ENCODE measurements at regions not wholly inside any gene's neighbourhood (a gene's known extent, or its start where the extent isn't known, plus 50 kb on each side); places are given as distances from the start of the nearest gene placed in this dataset.

GRCh38 chr1:43052322-43052721 is 93.7 kb upstream of the SLC2A1 start:
- no peak for TF ChIP-seq TGIF2 (CRISPR knock-in tag; IDR thresholded peaks at IDR 0.05)
- no peak for TF ChIP-seq ZNF326 (CRISPR knock-in tag; IDR thresholded peaks at IDR 0.05; ENCODE audit: borderline replicate concordance)
- TF ChIP-seq NKX3-1 (CRISPR knock-in tag; IDR thresholded peaks at IDR 0.05) = no peak
- TF ChIP-seq ZNF136 (CRISPR knock-in tag; IDR thresholded peaks at IDR 0.05; ENCODE audit: low read depth) = no peak
- DNase-seq (ENCODE audit: low spot score) (no peak), FAIRE-seq (no peak), ATAC-seq (no peak)
- Histone ChIP-seq H3K9me3 (ENCODE audit: low read length) (no peaks in the 10 kb centered on the region), H4K20me1 (ENCODE audit: insufficient read depth, low read length) (no peaks in the 10 kb centered on the region), H3K79me2 (ENCODE audit: insufficient read depth, low read length) (no peaks in the 10 kb centered on the region), H2AFZ (ENCODE audit: low read length) (no peak overlapping the region), H3K4me1 (ENCODE audit: insufficient read depth, low read length) (peaks cover 63% of the 10 kb centered on the region), H3K27ac (ENCODE audit: extremely low read length, insufficient read depth, low read length) (no peak overlapping the region), H3K27me3 (ENCODE audit: control insufficient read depth in 1 of 2, insufficient read depth in 2 of 2, low read length in 2 of 2) (no peaks in the 10 kb centered on the region), H3K4me2 (ENCODE audit: low read depth, low read length) (no peak overlapping the region), H3K4me3 (replicated peaks in 1 of 3; ENCODE audit: insufficient read depth in 1 of 3, low read depth in 2 of 3, low read length in 3 of 3) (no peak overlapping the region), H3K9ac (ENCODE audit: insufficient read depth, low read depth, low read length) (no peak overlapping the region), H3K36me3 (replicated peaks in 1 of 2; ENCODE audit: control insufficient read depth in 1 of 2, insufficient read depth in 2 of 2, low read length in 2 of 2) (no peaks in the 10 kb centered on the region)
- CTCF ChIA-PET (ENCODE audit: low intra/inter-chr PET ratio, low total read pairs) = no interaction called here
- BruUV-seq (replicated peaks) = no TSS peak
- intact Hi-C loops (cut with micrococcal nuclease; ENCODE audit: unreplicated experiment) (no loop called here), in situ Hi-C loops (cut with HindIII; ENCODE audit: extremely low pct_ligation_motif_present, low pct_unique_long_range_greater_than_20kb) (no loop called here)
- POLR2A ChIA-PET = no interaction called here
- 91% methylated on average over 1 of the region's 1 CpG for WGBS (ENCODE audit: low lambda C conversion rate)

- Histone ChIP-seq H3K9ac (ENCODE audit: insufficient read depth, low read depth, low read length) (no peak overlapping the region), H3K27me3 (ENCODE audit: control insufficient read depth in 1 of 2, insufficient read depth in 2 of 2, low read length in 2 of 2) (no peaks in the 10 kb centered on the region), H3K27ac (ENCODE audit: extremely low read length, insufficient read depth, low read length) (no peak overlapping the region), H3K4me2 (ENCODE audit: low read depth, low read length) (no peak overlapping the region), H2AFZ (ENCODE audit: low read length) (no peak overlapping the region), H3K36me3 (replicated peaks in 1 of 2; ENCODE audit: control insufficient read depth in 1 of 2, insufficient read depth in 2 of 2, low read length in 2 of 2) (no peaks in the 10 kb centered on the region), H3K79me2 (ENCODE audit: insufficient read depth, low read length) (no peaks in the 10 kb centered on the region), H4K20me1 (ENCODE audit: insufficient read depth, low read length) (no peaks in the 10 kb centered on the region), H3K9me3 (ENCODE audit: low read length) (no peaks in the 10 kb centered on the region), H3K4me3 (replicated peaks in 1 of 3; ENCODE audit: insufficient read depth in 1 of 3, low read depth in 2 of 3, low read length in 3 of 3) (no peak overlapping the region), H3K4me1 (ENCODE audit: insufficient read depth, low read length) (peaks cover 64% of the 10 kb centered on the region)
- FAIRE-seq (no peak), DNase-seq (ENCODE audit: low spot score) (no peak), ATAC-seq (no peak)
- 28% methylated on average over 2 of the region's 2 CpGs for WGBS (ENCODE audit: low lambda C conversion rate)
- intact Hi-C loops (cut with micrococcal nuclease; ENCODE audit: unreplicated experiment) (no loop called here), in situ Hi-C loops (cut with HindIII; ENCODE audit: extremely low pct_ligation_motif_present, low pct_unique_long_range_greater_than_20kb) (no loop called here)
- TF ChIP-seq ZNF234 (CRISPR knock-in tag; conservative IDR thresholded peaks at IDR 0.05) = no peak
- no peak for TF ChIP-seq ZNF10 (CRISPR knock-in tag; IDR thresholded peaks at IDR 0.05; ENCODE audit: borderline replicate concordance, low read depth)
- TF ChIP-seq TAF1 (CRISPR knock-in tag; IDR thresholded peaks at IDR 0.05) = no peak
- TF ChIP-seq RAD51 (IDR thresholded peaks at IDR 0.05; ENCODE audit: borderline replicate concordance) = no peak
- no peak for TF ChIP-seq KLF12 (CRISPR knock-in tag; IDR thresholded peaks at IDR 0.05; ENCODE audit: borderline replicate concordance)
- TF ChIP-seq ZNF550 (CRISPR knock-in tag; IDR thresholded peaks at IDR 0.05; ENCODE audit: borderline replicate concordance) = no peak
- no peak for TF ChIP-seq ZFP36 (IDR thresholded peaks at IDR 0.05; ENCODE audit: borderline replicate concordance, low read depth, low read length, partially characterized antibody)
- BruUV-seq (replicated peaks) = no TSS peak
- ChIA-PET POLR2A (no interaction called here), CTCF (ENCODE audit: low intra/inter-chr PET ratio, low total read pairs) (no interaction called here)
Observed at GRCh38 chr1:43049481-43049880, 90.8 kb upstream of the SLC2A1 start.

Data from HepG2 (cell line).